GM12878 (cell line): ENCODE measurements at regions not wholly inside any gene's neighbourhood (a gene's known extent, or its start where the extent isn't known, plus 50 kb on each side); places are given as distances from the start of the nearest gene placed in this dataset.

ENCODE experiments used
- ATAC-seq: fragments of 200-7000 bp; cut with Tn5 transposase; 3 replicates; pipeline ENCODE4 v1.9.1; 2020; ENCODE audit warnings: mild to moderate bottlenecking, moderate library complexity
- BruUV-seq: library from RNA; stranded (reverse); fragments of 400-500 nt; replicated peaks from 2 replicates; lab custom pipeline; 2021; lab: Mats Ljungman, UMichigan
- CTCF ChIA-PET: fragments of 300-600 bp; sonication (Branson Sonifier 250); formaldehyde crosslinking; extraction: SDS; loops from one replicate; lab custom pipeline; 2021; ENCODE audit warnings: inconsistent platforms; lab: Yijun Ruan, JAX
- POLR2A ChIA-PET: fragments of 350-600 bp; formaldehyde crosslinking; extraction: SDS; loops from one replicate; lab custom pipeline; 2021; ENCODE audit warnings: inconsistent platforms; lab: Charles Lee
- RAD21 ChIA-PET: fragments of 300-600 bp; sonication (Branson Sonifier 250); formaldehyde crosslinking; loops from one replicate; lab custom pipeline; 2023; ENCODE audit warnings: antibody characterized with exemption; ENCODE audit not compliant: unreplicated experiment; lab: Charles Lee
- SMC1A ChIA-PET: fragments of 300-600 bp; sonication (Branson Sonifier 250); formaldehyde crosslinking; loops from one replicate; lab custom pipeline; 2023; ENCODE audit not compliant: unreplicated experiment, uncharacterized antibody; lab: Charles Lee
- DNase-seq: peaks from one replicate; pipeline ENCODE4 v3.0.0-alpha.2; 2011; ENCODE audit warnings: low read depth, low spot score
- FAIRE-seq: peaks from 3 replicates; lab custom pipeline; 2011; peaks lifted over from hg19 to GRCh38; lab: Jason Lieb, UNC
- H2AFZ ChIP-seq: 2 replicates; pipeline ENCODE4 v1.6.0; 2011; ENCODE audit warnings: low read depth, low read length, control low read depth; ENCODE audit not compliant: control insufficient read depth
- H3K27ac ChIP-seq: 2 replicates; pipeline ENCODE4 v1.5.1; 2011; ENCODE audit warnings: control low read depth; ENCODE audit not compliant: control insufficient read depth, insufficient read depth
- H3K27me3 ChIP-seq, 2 experiments: replicated peaks in 1 of 2; 2 replicates each; pipeline versions ENCODE4 v1.6.0 to v1.6.1; 2011; ENCODE audit warnings: low read length in 1 of 2; ENCODE audit not compliant: control insufficient read depth in 2 of 2, insufficient read depth in 2 of 2
- H3K36me3 ChIP-seq, 2 experiments: 2 replicates each; pipeline ENCODE4 v1.5.1; 2011; ENCODE audit warnings: low read length in 1 of 2; ENCODE audit not compliant: control insufficient read depth in 2 of 2, insufficient read depth in 2 of 2
- H3K4me1 ChIP-seq: 2 replicates; pipeline ENCODE4 v1.6.1; 2011; ENCODE audit warnings: mild to moderate bottlenecking, low read length, moderate library complexity, mixed read lengths; ENCODE audit not compliant: control insufficient read depth, insufficient read depth
- H3K4me2 ChIP-seq: 2 replicates; pipeline ENCODE4 v1.6.0; 2011; ENCODE audit warnings: control low read depth; ENCODE audit not compliant: control insufficient read depth, insufficient read depth
- H3K4me3 ChIP-seq: fragments of 200-600 bp; sonication (generic); 2 replicates; pipeline ENCODE4 v1.5.1; 2016
- H3K79me2 ChIP-seq: 2 replicates; pipeline ENCODE4 v1.6.0; 2011; ENCODE audit warnings: low read length; ENCODE audit not compliant: control insufficient read depth, insufficient read depth
- H3K9ac ChIP-seq: 2 replicates; pipeline ENCODE4 v1.8.0; 2011; ENCODE audit warnings: low read length, control low read depth, mixed read lengths; ENCODE audit not compliant: control insufficient read depth, insufficient read depth
- H3K9me3 ChIP-seq: replicated peaks from 3 replicates; pipeline ENCODE4 v1.5.1; 2011; ENCODE audit warnings: mild to moderate bottlenecking, low read length; ENCODE audit not compliant: control insufficient read depth, insufficient read depth
- H4K20me1 ChIP-seq: 2 replicates; pipeline ENCODE4 v1.6.0; 2011; ENCODE audit not compliant: control insufficient read depth, insufficient read depth
- BMI1 ChIP-seq: fragments of 450-650 bp; IDR thresholded peaks from 2 replicates; pipeline ENCODE4 v1.6.1; 2016; ENCODE audit warnings: mild to moderate bottlenecking, moderate library complexity, borderline replicate concordance
- CBFB ChIP-seq: IDR thresholded peaks from 2 replicates; pipeline ENCODE4 v1.6.1; 2016; ENCODE audit warnings: antibody characterized with exemption, low read depth
- CHD1 ChIP-seq: IDR thresholded peaks from 2 replicates; pipeline ENCODE4 v1.6.1; 2012; ENCODE audit warnings: low read depth, low read length, improper control_type of control experiment
- CHD2 ChIP-seq: IDR thresholded peaks from 2 replicates; pipeline ENCODE4 v1.6.1; 2011; ENCODE audit warnings: low read depth, low read length, improper control_type of control experiment, borderline replicate concordance
- CHD4 ChIP-seq: fragments of 200-600 bp; sonication (generic); IDR thresholded peaks from 2 replicates; pipeline ENCODE4 v1.6.1; 2016; ENCODE audit warnings: mild to moderate bottlenecking
- CREM ChIP-seq: IDR thresholded peaks from 2 replicates; pipeline ENCODE4 v1.6.1; 2014; ENCODE audit warnings: antibody characterized with exemption, low read depth
- EED ChIP-seq: sonication (generic); IDR thresholded peaks from 2 replicates; pipeline ENCODE4 v1.6.1; 2016; ENCODE audit warnings: antibody characterized with exemption, low read depth
- LARP7 ChIP-seq: fragments of 450-650 bp; IDR thresholded peaks from 2 replicates; pipeline ENCODE4 v1.6.1; 2017; ENCODE audit warnings: mild to moderate bottlenecking
- MTA3 ChIP-seq: IDR thresholded peaks from 2 replicates; pipeline ENCODE4 v1.6.1; 2012; ENCODE audit warnings: low read length, inconsistent platforms, borderline replicate concordance
- NFIC ChIP-seq: IDR thresholded peaks from 2 replicates; pipeline ENCODE4 v1.6.1; 2012; ENCODE audit warnings: low read depth, mild to moderate bottlenecking, inconsistent platforms, low read length, moderate library complexity
- NKRF ChIP-seq: fragments of 450-650 bp; conservative IDR thresholded peaks from 2 replicates; pipeline ENCODE4 v1.6.1; 2017; ENCODE audit warnings: mild to moderate bottlenecking, moderate library complexity
- RUNX3 ChIP-seq: IDR thresholded peaks from 2 replicates; pipeline ENCODE4 v1.6.1; 2012; ENCODE audit warnings: low read length, inconsistent platforms
- SIN3A ChIP-seq: IDR thresholded peaks from 2 replicates; pipeline ENCODE4 v1.6.1; 2012; ENCODE audit warnings: low read depth, low read length, improper control_type of control experiment
- SMARCA5 ChIP-seq: fragments of 450-650 bp; IDR thresholded peaks from 2 replicates; pipeline ENCODE4 v1.6.1; 2017; ENCODE audit warnings: mild to moderate bottlenecking
- SPI1 ChIP-seq: IDR thresholded peaks from 2 replicates; pipeline ENCODE4 v1.6.1; 2011; ENCODE audit warnings: low read depth, mild to moderate bottlenecking, low read length, moderate library complexity, borderline replicate concordance; ENCODE audit not compliant: insufficient read depth
- SUPT20H ChIP-seq: IDR thresholded peaks from 2 replicates; pipeline ENCODE4 v1.6.1; 2011; ENCODE audit warnings: low read depth, mild to moderate bottlenecking, low read length, moderate library complexity, borderline replicate concordance; ENCODE audit not compliant: control insufficient read depth
- TARDBP ChIP-seq: IDR thresholded peaks from 2 replicates; pipeline ENCODE4 v1.6.1; 2016; ENCODE audit warnings: borderline replicate concordance
- WRNIP1 ChIP-seq: IDR thresholded peaks from 2 replicates; pipeline ENCODE4 v1.6.1; 2011; ENCODE audit warnings: low read depth, low read length, improper control_type of control experiment, borderline replicate concordance
- ZNF217 ChIP-seq: fragments of 450-650 bp; IDR thresholded peaks from 2 replicates; pipeline ENCODE4 v1.6.1; 2017; ENCODE audit warnings: antibody characterized with exemption, mild to moderate bottlenecking
- WGBS: methylation state at CpG from one replicate; pipeline ENCODE4 v1.1.6; 2016; ENCODE audit warnings: low lambda C conversion rate; ENCODE audit not compliant: insufficient replicate concordance, insufficient coverage; ENCODE audit errors: missing lambda C conversion rate; 5-methylcytosine and 5-hydroxymethylcytosine counted together
- in situ Hi-C: fragments of 300-500 bp; cut with MboI; formaldehyde crosslinking; loops from 9 replicates; pipeline ENCODE4 v1.14.3; 2018; ENCODE audit warnings: mixed read lengths
- intact Hi-C: fragments of 100-400 bp; cut with micrococcal nuclease; formaldehyde crosslinking; loops from one replicate; pipeline ENCODE4 v1.14.2; 2022; ENCODE audit not compliant: unreplicated experiment
- TF ChIP-seq, protein P1 (sequence below): IDR thresholded peaks from 2 replicates; pipeline ENCODE4 v1.6.1; 2012; ENCODE audit warnings: low read depth, low read length, improper control_type of control experiment
- TF ChIP-seq, protein P2 (sequence below): fragments of 450-650 bp; IDR thresholded peaks from 2 replicates; pipeline ENCODE4 v1.6.1; 2018; ENCODE audit warnings: mild to moderate bottlenecking, low read depth, moderate library complexity; ENCODE audit not compliant: partially characterized antibody

DNA sequence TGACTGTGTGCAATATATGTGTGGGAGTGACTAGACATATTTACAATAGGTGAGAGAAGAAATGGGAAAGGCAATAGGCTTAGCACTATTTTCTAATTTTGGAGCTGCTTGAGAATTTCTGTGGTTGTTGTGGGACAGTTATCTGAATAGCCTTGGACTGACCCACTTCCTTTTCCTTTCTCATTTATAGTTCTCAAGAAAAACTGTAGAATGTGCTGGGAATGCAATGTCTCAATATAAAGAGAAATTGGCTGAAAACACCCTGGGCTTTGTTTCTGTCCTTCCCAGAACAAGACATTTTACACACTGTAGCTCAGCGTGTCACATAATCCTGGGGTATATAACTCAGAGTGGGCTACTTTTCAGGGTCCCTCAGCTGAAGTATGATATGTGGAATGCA lies 153.0 kb upstream of the RHOBTB1 start (continued):
- no peak for TF ChIP-seq BMI1
- TF ChIP-seq ZNF217, result no peak
- TF ChIP-seq NKRF, result no peak
- TF ChIP-seq LARP7, result no peak
- no peak for TF ChIP-seq CHD4
- no peak for TF ChIP-seq SIN3A

GRCh38 chr10:61096056-61096455 lies 152.1 kb upstream of the RHOBTB1 start:
- no peak overlapping the region for H3K4me3 ChIP-seq
- H4K20me1 ChIP-seq, result no peaks in the 10 kb centered on the region
- ATAC-seq (no peak), FAIRE-seq (no peak), DNase-seq (no peak)
- TF ChIP-seq MTA3, result no peak
- no peak for TF ChIP-seq TARDBP
- TF ChIP-seq, protein P1, sequence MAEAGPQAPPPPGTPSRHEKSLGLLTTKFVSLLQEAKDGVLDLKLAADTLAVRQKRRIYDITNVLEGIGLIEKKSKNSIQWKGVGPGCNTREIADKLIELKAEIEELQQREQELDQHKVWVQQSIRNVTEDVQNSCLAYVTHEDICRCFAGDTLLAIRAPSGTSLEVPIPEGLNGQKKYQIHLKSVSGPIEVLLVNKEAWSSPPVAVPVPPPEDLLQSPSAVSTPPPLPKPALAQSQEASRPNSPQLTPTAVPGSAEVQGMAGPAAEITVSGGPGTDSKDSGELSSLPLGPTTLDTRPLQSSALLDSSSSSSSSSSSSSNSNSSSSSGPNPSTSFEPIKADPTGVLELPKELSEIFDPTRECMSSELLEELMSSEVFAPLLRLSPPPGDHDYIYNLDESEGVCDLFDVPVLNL, result no peak
- TF ChIP-seq WRNIP1, result no peak
- no peak for TF ChIP-seq CHD2
- no peak for TF ChIP-seq CBFB
- no peak for TF ChIP-seq SPI1
- no peak for TF ChIP-seq NFIC
- no peak for TF ChIP-seq SMARCA5
- no peak for TF ChIP-seq SUPT20H
- TF ChIP-seq, protein P2, sequence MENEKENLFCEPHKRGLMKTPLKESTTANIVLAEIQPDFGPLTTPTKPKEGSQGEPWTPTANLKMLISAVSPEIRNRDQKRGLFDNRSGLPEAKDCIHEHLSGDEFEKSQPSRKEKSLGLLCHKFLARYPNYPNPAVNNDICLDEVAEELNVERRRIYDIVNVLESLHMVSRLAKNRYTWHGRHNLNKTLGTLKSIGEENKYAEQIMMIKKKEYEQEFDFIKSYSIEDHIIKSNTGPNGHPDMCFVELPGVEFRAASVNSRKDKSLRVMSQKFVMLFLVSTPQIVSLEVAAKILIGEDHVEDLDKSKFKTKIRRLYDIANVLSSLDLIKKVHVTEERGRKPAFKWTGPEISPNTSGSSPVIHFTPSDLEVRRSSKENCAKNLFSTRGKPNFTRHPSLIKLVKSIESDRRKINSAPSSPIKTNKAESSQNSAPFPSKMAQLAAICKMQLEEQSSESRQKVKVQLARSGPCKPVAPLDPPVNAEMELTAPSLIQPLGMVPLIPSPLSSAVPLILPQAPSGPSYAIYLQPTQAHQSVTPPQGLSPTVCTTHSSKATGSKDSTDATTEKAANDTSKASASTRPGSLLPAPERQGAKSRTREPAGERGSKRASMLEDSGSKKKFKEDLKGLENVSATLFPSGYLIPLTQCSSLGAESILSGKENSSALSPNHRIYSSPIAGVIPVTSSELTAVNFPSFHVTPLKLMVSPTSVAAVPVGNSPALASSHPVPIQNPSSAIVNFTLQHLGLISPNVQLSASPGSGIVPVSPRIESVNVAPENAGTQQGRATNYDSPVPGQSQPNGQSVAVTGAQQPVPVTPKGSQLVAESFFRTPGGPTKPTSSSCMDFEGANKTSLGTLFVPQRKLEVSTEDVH, result no peak
- TF ChIP-seq CHD1, result no peak
- TF ChIP-seq RUNX3, result no peak
- no peak for TF ChIP-seq CREM
- no peak for TF ChIP-seq EED
- RAD21 ChIA-PET, result no interaction called here
- no peaks in the 10 kb centered on the region; the same call in 2 of the 3 replicates for H3K9me3 ChIP-seq
- H3K36me3 ChIP-seq, result no peaks in the 10 kb centered on the region
- H3K4me2 ChIP-seq, result no peak overlapping the region
- SMC1A ChIA-PET, result no interaction called here
- intact Hi-C loops, result no loop called here
- H3K4me1 ChIP-seq, result no peaks in the 10 kb centered on the region
- no peaks in the 10 kb centered on the region for H3K79me2 ChIP-seq
- H3K9ac ChIP-seq, result no peak overlapping the region
- H3K27me3 ChIP-seq, result no peaks in the 10 kb centered on the region
- in situ Hi-C loops, result no loop called here
- H3K27ac ChIP-seq, result no peak overlapping the region
- H2AFZ ChIP-seq, result no peak overlapping the region
- BruUV-seq, result no TSS peak
- CTCF ChIA-PET, result no interaction called here
- POLR2A ChIA-PET, result no interaction called here
- WGBS, result 5% methylated on average over 1 of the region's 1 CpG
